ENCODE measurements at regions not wholly inside any gene's neighbourhood (a gene's known extent, or its start where the extent isn't known, plus 50 kb on each side); places are given as distances from the start of the nearest gene placed in this dataset.

- TF ChIP-seq, protein P1, sequence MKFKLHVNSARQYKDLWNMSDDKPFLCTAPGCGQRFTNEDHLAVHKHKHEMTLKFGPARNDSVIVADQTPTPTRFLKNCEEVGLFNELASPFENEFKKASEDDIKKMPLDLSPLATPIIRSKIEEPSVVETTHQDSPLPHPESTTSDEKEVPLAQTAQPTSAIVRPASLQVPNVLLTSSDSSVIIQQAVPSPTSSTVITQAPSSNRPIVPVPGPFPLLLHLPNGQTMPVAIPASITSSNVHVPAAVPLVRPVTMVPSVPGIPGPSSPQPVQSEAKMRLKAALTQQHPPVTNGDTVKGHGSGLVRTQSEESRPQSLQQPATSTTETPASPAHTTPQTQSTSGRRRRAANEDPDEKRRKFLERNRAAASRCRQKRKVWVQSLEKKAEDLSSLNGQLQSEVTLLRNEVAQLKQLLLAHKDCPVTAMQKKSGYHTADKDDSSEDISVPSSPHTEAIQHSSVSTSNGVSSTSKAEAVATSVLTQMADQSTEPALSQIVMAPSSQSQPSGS (IDR thresholded peaks at IDR 0.05; ENCODE audit: low read length), result no peak
- TF ChIP-seq, protein P2, sequence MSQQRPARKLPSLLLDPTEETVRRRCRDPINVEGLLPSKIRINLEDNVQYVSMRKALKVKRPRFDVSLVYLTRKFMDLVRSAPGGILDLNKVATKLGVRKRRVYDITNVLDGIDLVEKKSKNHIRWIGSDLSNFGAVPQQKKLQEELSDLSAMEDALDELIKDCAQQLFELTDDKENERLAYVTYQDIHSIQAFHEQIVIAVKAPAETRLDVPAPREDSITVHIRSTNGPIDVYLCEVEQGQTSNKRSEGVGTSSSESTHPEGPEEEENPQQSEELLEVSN (IDR thresholded peaks at IDR 0.05), result no peak
- TF ChIP-seq SIRT6 (IDR thresholded peaks at IDR 0.05; ENCODE audit: low read length), result no peak
Measured at GRCh38 chr20:6579824-6580223, 187.7 kb upstream of the BMP2 start (continued).
